Muscle of back (tissue), 3 donors: ENCODE measurements at regions not wholly inside any gene's neighbourhood (a gene's known extent, or its start where the extent isn't known, plus 50 kb on each side); places are given as distances from the start of the nearest gene placed in this dataset.

Experiments
- DNase-seq, 3 donors: peaks; one replicate each; pipeline versions ENCODE4 v3.0.0 to v3.0.0-alpha.2; 2013

DNA sequence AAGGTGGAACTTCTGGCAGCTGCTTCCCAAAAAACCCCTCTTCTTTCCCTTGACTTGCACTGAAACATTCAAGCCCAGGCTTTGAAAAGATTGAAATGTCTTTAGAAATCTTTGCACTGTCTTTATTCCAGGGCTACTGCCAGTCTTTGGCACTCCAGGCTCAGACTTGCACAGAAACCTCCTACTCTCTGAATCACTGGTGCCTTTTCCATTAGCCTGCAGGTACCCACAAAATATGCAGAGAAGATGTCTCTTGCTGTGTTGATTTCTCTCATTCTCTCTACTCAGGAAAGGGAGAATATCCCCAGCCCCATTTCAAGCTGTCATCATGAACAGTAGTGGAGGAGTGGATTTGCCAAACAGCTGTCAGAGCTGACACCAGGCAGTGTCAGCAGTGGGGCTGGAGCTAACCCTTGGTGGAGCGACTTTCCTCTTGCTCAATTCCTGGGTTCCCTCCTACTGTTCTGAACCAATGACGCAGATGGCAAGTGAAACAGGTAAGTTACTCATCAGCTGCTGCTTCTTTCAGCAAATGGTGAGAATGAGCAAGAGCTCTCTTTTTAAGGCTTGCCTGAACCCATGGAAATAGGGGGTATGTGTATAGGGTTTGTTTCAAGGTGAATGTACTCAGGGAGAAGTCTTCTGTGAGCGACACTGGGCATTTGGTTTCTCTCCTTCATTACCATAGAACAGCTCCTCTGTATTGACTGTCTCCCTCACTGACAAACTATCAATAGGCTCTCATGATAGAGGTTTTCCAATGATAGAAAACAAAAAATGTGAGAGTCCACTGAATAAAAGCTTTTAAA lies 362.4 kb downstream of the ADRA2A start:
- DNase-seq = no peak

DNA sequence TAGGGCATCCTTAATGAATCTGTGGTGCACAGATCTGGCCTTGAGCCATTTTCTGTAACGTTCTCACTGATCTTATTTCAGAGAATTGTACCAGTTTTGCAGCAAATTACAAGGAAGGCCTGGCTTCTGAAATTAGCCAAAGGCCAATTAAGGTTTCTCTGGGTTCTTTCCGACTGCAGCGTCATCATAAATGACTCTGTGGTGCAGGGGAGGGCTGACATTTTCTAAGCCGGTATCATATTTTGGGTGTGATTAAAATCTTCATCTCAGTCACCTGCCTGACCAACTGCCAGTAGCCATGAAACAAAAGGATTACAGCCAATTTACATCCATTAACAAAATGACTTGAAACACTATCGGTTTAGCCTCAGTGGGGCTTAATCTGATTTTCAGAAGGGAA lies 363.7 kb downstream of the ADRA2A start:
- DNase-seq = no peak

DNA sequence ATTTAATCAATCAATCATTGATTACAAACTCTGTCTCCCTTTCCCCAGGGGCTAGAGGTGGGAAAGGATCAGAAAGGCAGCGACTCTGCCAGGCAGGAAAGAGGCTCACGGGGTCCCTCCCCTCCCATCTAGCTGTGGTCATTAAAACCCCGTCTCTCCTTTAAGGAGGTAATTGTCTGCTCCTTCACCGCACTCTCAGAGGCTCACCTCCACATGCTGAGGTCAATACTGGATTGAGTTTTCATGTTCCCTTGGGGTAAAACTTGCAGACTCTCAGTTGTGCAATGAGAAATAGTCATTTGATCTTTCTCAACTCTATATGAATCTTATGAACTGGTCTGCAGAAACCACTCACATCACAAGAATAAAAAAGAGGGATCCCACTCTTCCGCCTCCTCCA lies 368.8 kb downstream of the ADRA2A start:
- no peak for DNase-seq

DNA sequence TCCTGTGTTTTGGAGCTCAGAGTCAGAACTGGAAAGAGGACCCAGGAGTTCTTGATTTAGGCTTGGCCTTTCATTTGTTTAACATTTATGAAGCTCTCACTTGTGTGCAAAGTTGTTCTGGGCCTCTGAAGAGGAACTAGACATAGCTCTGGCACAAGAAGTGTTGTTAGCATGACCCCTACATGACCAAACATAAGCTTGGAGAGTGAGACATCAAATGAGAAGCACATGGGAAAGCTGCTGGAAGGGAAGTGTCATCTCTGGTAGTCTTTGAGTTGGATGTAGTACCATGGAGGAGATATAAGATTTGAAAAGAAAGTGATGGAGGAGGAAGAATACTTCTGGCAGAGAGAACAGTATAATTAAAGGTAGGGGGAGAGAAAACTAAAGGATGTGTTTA lies 370.1 kb downstream of the ADRA2A start:
- DNase-seq = no peak

DNA sequence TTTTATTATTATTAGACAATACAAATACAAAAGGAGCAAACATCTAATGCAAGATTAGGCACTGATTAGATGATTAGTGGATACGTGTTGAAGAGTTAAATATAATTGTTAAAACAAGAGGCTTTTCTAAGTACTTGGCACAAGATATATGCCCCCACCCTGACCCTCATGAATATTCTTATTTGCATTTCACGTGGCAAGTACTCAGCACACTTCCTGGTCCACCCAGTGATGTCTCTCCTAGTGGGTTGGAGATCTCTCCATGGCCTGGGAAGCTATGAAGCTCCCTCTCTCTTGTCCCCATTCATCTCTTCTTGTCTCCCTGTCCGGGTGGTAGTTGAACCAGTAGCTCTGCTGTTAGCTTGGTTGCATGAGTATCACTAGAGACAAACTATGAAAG lies 375.3 kb downstream of the ADRA2A start:
- no peak for DNase-seq

DNA sequence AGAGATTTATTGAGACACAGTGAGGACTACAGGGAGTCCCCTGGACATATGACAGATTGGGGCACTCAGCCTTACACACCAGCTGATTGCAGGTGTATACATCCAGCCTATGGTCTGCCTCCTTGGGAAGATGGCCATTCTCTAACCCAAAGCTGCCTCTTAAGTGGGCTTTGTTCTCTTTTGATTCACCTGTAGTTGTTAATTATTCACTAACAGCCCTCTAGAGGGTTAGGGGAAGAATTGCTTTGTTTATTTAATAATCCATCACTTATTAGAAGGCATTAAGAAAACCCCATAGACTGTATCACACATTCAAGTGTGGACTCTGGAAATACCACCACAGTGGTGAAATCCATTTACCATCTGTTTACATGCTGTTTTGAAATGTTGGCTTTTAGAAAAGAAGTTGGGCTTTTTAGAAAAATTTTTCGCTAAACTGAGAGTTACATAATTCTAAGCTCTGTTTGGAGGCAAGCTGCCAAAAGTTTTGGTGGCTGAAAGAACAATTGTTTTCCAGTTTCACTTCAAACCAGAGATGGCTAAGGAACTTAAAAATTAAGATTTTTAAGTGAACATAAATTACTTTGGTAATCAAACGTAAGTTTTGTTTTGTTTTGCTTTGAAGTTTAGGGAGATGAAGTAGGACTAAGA lies 379.1 kb downstream of the ADRA2A start:
- peak; percentile 9 to 26 (median 13) for DNase-seq

DNA sequence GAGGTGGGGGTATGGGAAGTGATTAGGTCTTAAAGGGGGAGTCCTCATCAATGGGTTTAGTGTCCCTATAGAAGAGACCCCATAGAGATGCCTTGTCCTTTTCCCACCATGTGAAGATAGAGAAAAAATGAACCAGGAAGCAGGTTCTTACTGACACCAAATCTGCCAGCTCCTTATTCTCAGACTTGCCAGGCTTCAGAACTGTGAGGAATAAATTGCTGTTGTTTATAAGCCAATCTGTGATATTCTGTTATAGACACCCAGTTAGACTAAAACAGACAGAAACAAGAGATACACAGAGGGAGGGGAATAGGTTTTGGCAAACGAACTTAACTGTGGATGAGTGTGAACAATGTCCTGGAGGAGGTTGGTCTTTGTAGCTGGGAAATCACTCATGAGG lies 381.4 kb downstream of the ADRA2A start:
- no peak for DNase-seq

DNA sequence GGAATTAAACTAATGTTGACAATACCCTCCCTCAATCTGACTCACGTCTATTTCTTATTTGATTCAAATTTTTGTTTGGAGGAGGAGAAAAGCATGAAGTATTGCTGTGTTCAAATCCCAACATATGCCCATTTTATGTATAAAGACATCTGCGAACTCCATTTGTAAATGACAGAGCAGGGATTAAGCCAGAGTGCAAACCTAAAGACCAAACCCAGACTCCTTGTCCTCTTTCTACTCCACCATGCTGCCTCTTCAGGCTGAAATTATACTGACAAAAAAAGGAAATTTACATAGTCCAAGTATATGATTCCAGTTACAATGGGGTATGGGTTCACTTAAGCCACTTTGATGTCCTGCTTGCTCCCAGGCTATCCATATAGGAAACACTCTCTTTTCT lies 383.1 kb downstream of the ADRA2A start:
- no peak for DNase-seq

DNA sequence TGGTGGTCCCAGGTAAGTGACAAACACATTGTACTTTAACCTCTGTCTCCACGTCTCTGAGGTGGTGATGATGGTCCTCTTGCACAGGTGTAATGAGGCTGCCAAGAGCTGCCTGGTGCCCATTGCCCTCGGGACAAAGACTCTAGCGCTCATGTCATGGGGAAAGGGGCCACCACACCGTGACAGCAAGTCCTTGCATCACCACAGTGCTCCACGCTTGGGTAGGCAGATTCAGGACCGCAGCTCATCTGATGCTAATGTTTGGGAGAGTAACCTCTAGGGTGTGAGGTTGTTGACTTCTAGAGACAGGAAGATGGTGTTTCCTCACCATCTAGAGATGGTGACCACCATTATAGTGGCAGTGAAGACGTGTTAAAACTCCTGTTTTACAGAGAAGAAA lies 395.6 kb downstream of the ADRA2A start:
- DNase-seq = no peak

DNA sequence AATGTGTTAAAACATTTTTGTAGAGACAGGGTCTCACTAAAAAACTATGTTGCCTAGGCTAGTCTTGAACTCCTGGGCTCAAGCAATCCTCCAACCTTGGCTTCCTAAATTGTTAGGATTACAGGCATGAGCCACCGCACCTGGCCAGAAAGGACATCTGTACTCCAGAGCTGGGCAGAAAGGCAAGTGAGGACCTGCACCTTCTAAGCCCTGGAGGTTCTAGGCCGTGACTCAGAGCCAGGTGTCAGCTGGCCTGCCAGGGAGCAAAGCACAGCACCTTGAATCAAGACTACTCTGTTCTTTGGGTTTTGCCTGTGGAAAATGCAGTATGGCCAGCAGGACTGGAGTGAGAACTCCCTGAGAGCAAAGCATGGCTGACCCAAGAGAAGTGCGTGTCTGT lies 396.5 kb downstream of the ADRA2A start:
- no peak for DNase-seq

DNA sequence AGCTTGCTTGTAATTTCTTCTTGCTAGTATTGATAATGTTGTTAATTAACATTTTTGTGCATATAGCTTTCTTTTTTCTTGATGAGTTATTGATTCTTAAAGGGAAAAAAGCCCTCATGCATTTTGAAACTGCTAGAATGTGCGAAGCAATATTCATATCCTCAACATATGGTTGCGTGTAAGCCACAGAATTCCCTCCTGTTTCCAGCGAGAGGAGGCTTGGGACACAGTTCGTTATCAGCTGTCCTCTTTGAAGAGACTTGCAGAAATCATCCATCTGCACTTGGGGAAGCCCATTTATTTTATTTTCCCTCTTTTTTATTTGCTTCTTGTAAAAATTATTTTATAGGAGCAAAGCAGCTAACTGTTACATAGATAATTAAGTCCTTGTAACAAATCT lies 398.0 kb downstream of the ADRA2A start:
- DNase-seq = no peak

DNA sequence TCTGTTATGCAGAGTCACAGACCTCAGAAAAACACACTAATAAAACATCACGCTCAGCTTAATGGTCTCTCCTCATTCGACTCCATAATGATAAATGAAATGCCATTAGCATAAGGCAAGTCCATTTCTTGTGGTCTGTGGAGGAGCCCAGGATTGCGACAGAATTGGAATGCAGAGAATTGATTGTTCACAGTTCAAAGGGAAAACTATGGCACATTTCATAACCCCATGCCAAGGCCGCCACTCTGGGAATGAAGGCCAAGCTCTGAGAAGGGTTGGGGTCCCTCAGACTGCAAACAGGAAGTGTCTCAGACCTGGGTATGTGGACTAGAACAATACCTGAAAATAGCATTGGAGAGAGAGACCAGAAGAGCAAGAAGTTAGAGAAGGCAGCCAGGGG lies 398.9 kb downstream of the ADRA2A start:
- peak in 1 of 3 donors; percentile 45 for DNase-seq

DNA sequence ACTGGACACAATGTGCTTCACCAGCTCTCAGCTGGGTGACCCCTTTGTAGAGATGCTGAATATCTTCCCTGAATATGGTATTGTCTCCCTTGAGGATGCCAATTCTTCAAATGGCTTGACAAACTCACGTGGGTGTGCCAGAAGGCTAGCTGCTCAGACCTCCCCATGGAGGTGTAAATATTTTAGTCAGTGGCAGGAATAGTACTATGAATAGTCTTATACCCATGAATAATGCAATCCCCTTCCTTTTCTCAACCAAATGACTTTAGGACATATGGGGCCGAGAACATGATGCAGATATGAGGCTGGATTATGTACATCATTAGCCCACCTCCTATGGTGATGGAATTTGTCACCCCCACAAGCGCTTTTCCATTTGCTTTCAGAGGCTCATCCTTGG lies 401.8 kb downstream of the ADRA2A start:
- DNase-seq = no peak

DNA sequence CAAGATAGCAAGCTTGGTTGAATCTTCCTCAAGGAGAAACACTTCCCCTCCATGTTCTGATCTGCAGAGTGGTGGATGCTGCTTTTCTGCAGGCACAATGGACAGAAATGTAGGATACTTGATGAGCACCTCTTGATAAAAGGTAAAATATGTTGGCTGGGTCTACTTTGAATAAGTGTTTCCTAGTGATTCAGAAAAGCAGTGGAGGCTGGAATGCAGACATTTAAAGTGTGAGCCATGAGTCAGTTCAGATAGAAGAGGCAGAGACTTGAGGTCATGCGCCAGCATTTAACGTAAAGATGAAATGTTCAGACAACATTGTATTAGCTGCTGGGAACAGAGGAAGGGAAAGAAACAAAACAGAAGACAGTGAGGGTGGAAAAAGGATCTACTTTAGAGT lies 403.1 kb downstream of the ADRA2A start:
- DNase-seq = peak in 1 of 3 donors; percentile 21

DNA sequence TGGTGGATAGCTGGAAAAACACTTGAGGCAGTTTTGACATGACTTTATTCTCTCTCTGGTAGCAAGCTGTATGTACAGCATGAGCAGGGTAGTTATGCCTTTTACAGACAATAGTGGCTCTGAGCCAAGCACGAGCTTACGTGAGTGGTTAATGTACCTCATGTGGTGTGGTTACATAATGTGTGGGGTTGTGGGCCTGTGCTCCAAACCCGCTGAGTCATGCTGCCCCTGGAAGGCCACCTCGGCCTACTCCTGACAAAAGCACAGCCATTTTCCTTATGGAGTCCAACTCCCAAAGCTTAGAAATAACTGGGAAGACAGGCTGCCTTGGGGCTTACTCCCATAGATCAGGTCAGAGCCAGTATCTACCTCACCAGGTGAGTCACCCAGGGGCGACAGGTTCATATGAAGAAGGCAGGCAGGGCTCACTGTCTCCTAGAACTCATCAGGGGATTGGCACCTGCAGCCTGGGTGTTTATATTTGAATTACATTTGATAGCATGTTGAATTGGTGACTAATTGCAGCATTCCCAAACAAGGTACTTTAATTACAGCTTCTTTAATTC lies 404.5 kb downstream of the ADRA2A start:
- DNase-seq = no peak

DNA sequence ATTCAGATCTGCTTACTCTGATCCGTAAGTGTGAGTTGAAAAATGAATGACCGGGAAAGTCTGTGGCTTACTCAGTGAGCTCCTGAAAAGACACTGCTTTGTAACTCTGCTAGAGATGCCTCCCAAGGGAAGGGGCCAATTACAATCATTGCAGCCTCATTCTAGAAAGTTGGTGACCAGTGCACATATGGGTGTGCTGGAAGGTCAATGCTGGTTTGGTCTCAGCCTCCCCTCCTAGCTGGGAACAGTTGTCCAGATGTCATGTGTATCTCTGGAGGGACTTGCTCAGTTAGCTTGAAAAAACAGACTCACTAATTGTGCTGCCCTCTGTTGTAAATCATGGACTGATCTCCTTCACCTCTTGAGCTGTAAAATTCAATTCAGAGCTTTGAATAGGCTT lies 405.0 kb downstream of the ADRA2A start:
- no peak for DNase-seq

DNA sequence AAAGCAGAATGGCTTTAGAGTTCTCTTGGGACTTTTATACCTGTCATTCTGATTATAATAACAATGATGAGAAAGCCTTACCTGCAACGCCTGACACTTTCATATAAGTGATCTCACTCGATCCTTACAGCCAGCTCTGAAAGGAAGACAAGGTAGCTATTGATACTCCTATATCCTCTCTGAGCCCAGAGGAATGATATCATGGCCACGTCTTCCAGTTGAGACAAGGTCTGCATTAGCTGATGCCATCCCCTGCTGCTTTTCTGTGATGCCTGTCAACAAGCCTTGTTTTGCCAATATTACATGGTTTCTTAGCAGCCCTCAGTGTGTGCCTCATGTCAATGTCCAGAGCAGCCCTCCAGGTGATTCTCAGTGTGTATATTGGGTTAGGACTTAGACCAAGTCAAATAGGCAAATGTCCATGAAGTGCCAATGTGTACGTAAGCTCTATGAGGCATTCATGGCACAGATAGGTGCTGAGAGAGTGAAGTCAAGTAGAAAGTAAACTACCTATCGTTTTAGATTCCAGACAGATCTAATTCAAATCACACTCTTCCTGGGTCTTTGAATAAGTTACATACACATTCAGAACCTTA lies 405.9 kb downstream of the ADRA2A start:
- DNase-seq = no peak

DNA sequence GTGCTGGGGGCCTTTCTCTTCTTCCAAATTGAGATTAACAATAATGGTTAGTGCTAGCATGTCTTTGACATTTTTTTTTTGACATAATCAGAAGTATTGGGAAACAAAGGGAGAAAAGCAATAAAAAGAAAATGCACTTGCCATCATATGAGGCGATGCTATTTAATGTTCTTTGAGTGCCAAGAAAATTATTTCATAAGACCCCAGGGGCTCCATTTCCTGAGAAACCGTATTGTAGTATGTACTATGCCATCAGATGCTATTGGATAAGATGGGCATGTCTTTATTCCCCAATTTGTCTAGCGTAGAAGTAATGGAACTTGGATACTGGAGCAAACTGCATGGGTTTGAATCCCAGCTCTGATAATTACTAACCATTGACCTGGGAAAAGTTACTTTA lies 408.9 kb downstream of the ADRA2A start:
- DNase-seq = no peak

DNA sequence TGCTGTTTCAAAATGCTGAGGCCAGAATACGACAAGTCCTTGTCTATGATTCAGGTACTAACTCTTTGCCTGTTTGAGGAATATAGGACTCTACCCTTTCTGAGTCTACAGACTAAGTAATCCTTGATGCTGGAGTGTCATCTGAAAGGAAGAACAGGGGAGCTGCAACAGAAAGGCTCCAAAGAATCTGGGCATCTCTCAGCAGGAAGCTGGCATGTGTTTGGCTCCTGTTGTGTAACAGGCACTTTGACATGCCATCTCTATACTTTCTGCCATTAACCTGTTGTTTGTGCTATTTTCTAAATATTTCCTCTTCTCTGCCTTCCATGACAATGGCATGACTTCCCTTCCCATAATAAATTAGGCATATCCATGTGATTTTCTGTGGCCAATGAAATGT lies 409.5 kb downstream of the ADRA2A start:
- DNase-seq = no peak

DNA sequence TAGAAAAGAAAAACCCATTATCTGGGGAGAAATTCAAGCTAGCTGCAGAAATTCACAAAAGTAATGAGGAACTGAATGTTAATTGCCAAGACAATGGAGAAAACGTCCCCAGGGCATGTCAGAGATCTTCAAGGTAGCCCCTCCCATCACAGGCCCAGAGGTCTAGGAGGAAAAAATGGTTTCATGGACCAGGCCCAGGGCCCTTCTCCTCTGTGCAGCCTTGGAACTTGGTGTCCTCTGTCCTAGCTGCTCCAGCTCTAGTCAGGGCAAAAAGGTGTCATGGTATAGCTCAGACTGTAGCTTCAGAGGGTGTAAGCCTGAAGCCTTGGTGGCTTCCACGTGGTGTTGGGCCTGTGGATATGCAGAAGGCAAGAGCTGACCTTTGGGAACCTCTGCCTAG lies 411.8 kb downstream of the ADRA2A start:
- DNase-seq = no peak

DNA sequence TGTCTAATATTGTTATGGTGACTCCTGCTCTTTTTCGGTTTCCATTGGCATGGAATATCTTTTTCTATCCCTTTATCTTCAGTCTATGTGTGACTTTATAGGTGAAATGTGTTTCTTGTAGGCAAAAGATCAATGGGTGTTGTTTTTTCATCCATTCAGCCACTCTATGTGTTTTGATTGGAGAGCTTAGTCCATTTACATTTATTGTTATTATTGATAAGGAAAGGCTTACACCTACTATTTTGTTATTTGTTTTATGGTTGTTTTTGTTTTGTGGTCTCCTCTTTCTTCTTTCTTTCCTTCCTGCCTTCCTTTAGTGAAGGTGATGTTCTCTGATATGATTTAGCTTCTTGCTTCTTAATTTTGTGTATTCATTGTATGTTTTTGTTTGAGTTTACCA lies 414.3 kb downstream of the ADRA2A start:
- DNase-seq = no peak

DNA sequence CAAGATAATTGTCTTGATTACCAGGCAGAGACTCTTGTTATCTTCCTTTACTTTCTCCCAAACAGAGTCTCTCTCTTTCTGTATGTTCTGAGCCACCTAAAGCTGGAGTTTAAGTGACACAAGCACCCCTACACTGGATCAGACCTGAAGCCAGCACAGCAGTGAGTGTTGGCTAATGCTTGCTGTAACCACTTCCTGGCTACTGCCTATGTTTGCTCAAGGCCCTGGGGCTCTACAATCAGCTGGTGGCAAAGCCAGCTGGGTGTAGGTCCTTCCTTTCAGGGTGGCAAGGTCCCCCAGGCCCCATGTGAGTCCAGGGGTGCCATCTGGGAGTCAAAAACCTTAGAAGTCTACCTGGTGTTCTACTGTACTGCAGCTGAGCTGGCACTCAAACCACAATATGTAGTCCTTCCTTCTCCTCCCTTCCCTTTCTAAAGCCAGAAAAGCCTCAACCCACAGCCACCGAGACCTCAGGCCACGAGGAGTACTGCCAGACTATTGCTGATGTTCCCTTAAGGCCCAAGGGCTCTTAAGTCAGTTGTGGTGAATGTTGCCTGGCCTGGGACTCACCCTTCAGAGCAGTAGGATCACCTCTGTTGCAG lies 416.3 kb downstream of the ADRA2A start:
- no peak for DNase-seq

DNA sequence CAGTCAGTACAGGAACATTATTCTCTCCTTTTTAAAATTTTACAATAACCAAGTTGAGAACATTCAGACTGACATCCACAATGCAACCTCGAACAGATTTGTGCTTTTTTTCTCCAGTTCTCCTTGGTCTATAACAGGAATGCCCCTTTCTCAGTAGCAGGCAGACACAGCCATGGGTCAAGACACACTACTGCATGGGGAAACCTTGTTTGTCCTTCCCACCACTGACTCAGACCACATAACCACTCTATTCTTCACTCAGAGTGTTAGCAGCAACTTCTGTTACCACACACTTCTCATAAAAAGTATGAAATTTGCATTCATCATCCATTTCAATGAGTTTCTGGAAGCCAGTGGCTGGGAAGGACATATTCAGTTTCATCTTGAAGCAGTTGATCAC lies 421.7 kb downstream of the ADRA2A start:
- no peak for DNase-seq
